Breast epithelium (tissue), 4 donors: ENCODE measurements at regions not wholly inside any gene's neighbourhood (a gene's known extent, or its start where the extent isn't known, plus 50 kb on each side); places are given as distances from the start of the nearest gene placed in this dataset.

Experiments
- DNase-seq, 2 donors: peaks; one replicate each; pipeline ENCODE4 v3.0.0-alpha.2; 2019; ENCODE audit warnings: low spot score in 2 of 2
- H3K27ac ChIP-seq, 2 donors: fragments of 200-600 bp; sonication (generic) in 1 of 2; one replicate each; pipeline ENCODE4 v1.5.1; 2016 to 2019; ENCODE audit warnings: mild to moderate bottlenecking in 1 of 2
- H3K27me3 ChIP-seq, 2 donors: fragments of 200-600 bp; sonication (generic) in 1 of 2; one replicate each; pipeline versions ENCODE4 v1.5.1 to v1.6.0; 2017 to 2019; ENCODE audit warnings: control low read depth in 1 of 2, mild to moderate bottlenecking in 1 of 2
- H3K36me3 ChIP-seq: fragments of 200-600 bp; one replicate; pipeline ENCODE4 v1.5.1; 2019
- H3K4me1 ChIP-seq, 2 donors: fragments of 200-600 bp; sonication (generic); one replicate each; pipeline ENCODE4 v1.5.1; 2016 to 2019; ENCODE audit warnings: control low read depth in 1 of 2
- H3K4me3 ChIP-seq, 3 donors: fragments of 200-600 bp; sonication (generic); 1 replicate in 2 of 3; 2 replicates in 1 of 3; pipeline ENCODE4 v1.5.1; 2016 to 2019; ENCODE audit warnings: mild to moderate bottlenecking in 3 of 3, moderate library complexity in 2 of 3
- H3K9me3 ChIP-seq, 2 donors: fragments of 200-600 bp; sonication (generic) in 1 of 2; one replicate each; pipeline ENCODE4 v1.5.1; 2016 to 2019; ENCODE audit warnings: control low read depth in 1 of 2
- POLR2A ChIP-seq: fragments of 450-650 bp; IDR thresholded peaks from one replicate; pipeline ENCODE4 v1.6.1; 2016; ENCODE audit warnings: antibody characterized with exemption, mild to moderate bottlenecking, moderate library complexity
- POLR2AphosphoS5 ChIP-seq, 3 donors: sonication (generic); formaldehyde crosslinking; IDR thresholded peaks; one replicate each; pipeline ENCODE4 v1.6.1; 2017; ENCODE audit warnings: antibody characterized with exemption in 3 of 3
- intact Hi-C: fragments of 100-400 bp; cut with DNase I; formaldehyde crosslinking; loops from one replicate; pipeline ENCODE4 v1.15.1; 2023; ENCODE audit warnings: low total_unique reads
- TF ChIP-seq, protein P1 (sequence below), 3 donors: fragments of 450-650 bp; IDR thresholded peaks; one replicate each; pipeline ENCODE4 v1.5.1; 2016 to 2017; ENCODE audit warnings: antibody characterized with exemption in 3 of 3, mild to moderate bottlenecking in 3 of 3, moderate library complexity in 3 of 3

GRCh38 chr11:110829873-110830272 lies 117.6 kb upstream of the ARHGAP20 start:
- TF ChIP-seq, protein P1, sequence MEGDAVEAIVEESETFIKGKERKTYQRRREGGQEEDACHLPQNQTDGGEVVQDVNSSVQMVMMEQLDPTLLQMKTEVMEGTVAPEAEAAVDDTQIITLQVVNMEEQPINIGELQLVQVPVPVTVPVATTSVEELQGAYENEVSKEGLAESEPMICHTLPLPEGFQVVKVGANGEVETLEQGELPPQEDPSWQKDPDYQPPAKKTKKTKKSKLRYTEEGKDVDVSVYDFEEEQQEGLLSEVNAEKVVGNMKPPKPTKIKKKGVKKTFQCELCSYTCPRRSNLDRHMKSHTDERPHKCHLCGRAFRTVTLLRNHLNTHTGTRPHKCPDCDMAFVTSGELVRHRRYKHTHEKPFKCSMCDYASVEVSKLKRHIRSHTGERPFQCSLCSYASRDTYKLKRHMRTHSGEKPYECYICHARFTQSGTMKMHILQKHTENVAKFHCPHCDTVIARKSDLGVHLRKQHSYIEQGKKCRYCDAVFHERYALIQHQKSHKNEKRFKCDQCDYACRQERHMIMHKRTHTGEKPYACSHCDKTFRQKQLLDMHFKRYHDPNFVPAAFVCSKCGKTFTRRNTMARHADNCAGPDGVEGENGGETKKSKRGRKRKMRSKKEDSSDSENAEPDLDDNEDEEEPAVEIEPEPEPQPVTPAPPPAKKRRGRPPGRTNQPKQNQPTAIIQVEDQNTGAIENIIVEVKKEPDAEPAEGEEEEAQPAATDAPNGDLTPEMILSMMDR (IDR thresholded peaks at IDR 0.05): no peak
- Histone ChIP-seq H3K9me3 (no peaks in the 10 kb centered on the region), H3K27ac (no peak overlapping the region), H3K27me3 (no peaks in the 10 kb centered on the region), H3K4me1 (no peaks in the 10 kb centered on the region), H3K36me3 (no peaks in the 10 kb centered on the region), H3K4me3 (no peak overlapping the region)
- intact Hi-C loops: no loop called here
- no peak for DNase-seq

- DNase-seq: no peak
- H3K36me3 ChIP-seq: no peaks in the 10 kb centered on the region
- H3K9me3 ChIP-seq: no peaks in the 10 kb centered on the region
- TF ChIP-seq POLR2AphosphoS5 (IDR thresholded peaks at IDR 0.05): no peak
- TF ChIP-seq POLR2A: no peak
- TF ChIP-seq, protein P1 (IDR thresholded peaks at IDR 0.05): no peak
- no peak overlapping the region for H3K4me3 ChIP-seq
- H3K27me3 ChIP-seq: no peaks in the 10 kb centered on the region
- no peaks in the 10 kb centered on the region for H3K4me1 ChIP-seq
- no peak overlapping the region for H3K27ac ChIP-seq
- intact Hi-C loops: no loop called here
Measured at GRCh38 chr11:110828086-110828485, 115.8 kb upstream of the ARHGAP20 start.

- DNase-seq: no peak
- H3K4me1 ChIP-seq: no peaks in the 10 kb centered on the region
- no peaks in the 10 kb centered on the region for H3K36me3 ChIP-seq
- TF ChIP-seq, protein P1 (IDR thresholded peaks at IDR 0.05): no peak
- TF ChIP-seq POLR2AphosphoS5 (IDR thresholded peaks at IDR 0.05) (no peak), POLR2A (no peak)
- H3K27ac ChIP-seq: no peak overlapping the region
- H3K9me3 ChIP-seq: no peaks in the 10 kb centered on the region
- H3K4me3 ChIP-seq: no peak overlapping the region
- intact Hi-C loops: no loop called here
- no peaks in the 10 kb centered on the region for H3K27me3 ChIP-seq
Measured at GRCh38 chr11:110827276-110827675, 115.0 kb upstream of the ARHGAP20 start.

- no peaks in the 10 kb centered on the region for H3K36me3 ChIP-seq
- no peaks in the 10 kb centered on the region for H3K9me3 ChIP-seq
- DNase-seq: no peak
- H3K4me1 ChIP-seq: no peaks in the 10 kb centered on the region
- intact Hi-C loops: no loop called here
- H3K27ac ChIP-seq: no peak overlapping the region
- TF ChIP-seq, protein P1 (IDR thresholded peaks at IDR 0.05): no peak
- TF ChIP-seq POLR2A: no peak
- TF ChIP-seq POLR2AphosphoS5 (IDR thresholded peaks at IDR 0.05): no peak
- H3K4me3 ChIP-seq: no peak overlapping the region
- H3K27me3 ChIP-seq: no peaks in the 10 kb centered on the region
Measured at GRCh38 chr11:110824912-110825620, 112.8 kb upstream of the ARHGAP20 start.

DNA sequence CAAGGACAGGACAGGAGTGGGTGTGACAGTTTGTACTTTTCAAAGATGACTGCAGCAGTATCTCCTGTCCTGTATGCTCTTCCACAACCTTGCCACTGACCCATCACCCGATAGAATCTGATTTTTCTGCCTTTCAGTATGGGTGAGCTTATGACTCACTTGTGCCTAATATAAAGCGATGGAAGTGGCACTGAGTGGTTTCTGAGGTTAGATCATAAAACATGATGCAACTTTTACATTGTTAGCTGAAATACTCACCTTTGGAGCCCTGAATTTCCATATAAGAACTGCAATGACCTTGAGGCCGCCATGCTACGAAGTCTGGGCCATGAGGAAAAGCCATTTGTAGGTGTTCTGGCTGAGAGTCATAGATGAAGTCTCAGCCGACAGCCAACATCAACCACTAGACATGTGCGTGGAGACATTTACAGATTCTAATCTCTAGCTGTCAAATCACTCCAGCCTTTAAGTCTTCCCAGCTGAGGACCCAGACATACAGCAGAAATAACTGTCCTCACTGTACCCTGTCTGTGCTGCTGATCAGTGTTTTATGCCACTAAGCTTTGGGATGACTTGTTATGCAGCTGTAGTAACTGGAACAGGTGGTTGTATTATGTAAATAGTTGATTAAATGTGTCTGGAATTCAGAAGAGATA lies 105.9 kb upstream of the ARHGAP20 start:
- Histone ChIP-seq H3K9me3 (peaks cover 0 to 5% of the 10 kb centered on the region in 2 donors), H3K36me3 (no peaks in the 10 kb centered on the region), H3K4me3 (no peak overlapping the region), H3K27ac (no peak overlapping the region), H3K4me1 (no peaks in the 10 kb centered on the region), H3K27me3 (no peaks in the 10 kb centered on the region)
- DNase-seq: no peak
- TF ChIP-seq, protein P1 (IDR thresholded peaks at IDR 0.05): no peak
- TF ChIP-seq POLR2AphosphoS5 (IDR thresholded peaks at IDR 0.05): no peak
- no peak for TF ChIP-seq POLR2A
- intact Hi-C loops: no loop called here
